ENCODE measurements at regions not wholly inside any gene's neighbourhood (a gene's known extent, or its start where the extent isn't known, plus 50 kb on each side); places are given as distances from the start of the nearest gene placed in this dataset.
"Not testable (repeated sequence)": the region's sequence is repeated elsewhere in the genome, so short reads cannot be mapped to it uniquely, and the experiment has no call there.

- no peak for DNase-seq (ENCODE audit: low read depth)
Observed at GRCh38 chr4:115229873-115230272, 116.5 kb upstream of the NDST4 start.

GRCh38 chr4:115228851-115229250 is 115.4 kb upstream of the NDST4 start:
- DNase-seq (ENCODE audit: low read depth): no peak

DNA sequence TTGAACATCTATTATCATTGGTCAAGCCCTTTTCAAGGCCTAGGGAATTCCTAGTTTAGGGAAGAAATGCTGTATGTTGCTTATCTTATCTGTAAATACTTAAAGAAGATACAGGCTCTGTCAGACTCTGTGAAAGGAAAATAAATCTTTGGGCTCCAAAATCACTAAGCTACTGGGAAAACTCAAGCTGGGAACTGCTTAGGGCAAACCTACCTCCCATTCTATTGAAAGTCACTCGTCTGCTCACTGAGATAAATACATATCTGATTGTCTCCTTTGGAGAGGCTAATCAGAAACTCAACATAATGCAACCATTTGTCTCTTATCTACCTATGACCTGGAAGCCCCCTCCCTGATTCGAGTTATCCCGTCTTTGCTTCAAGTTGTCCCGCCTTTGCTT is 108.6 kb upstream of the NDST4 start:
- no peak for DNase-seq (ENCODE audit: low read depth)

DNA sequence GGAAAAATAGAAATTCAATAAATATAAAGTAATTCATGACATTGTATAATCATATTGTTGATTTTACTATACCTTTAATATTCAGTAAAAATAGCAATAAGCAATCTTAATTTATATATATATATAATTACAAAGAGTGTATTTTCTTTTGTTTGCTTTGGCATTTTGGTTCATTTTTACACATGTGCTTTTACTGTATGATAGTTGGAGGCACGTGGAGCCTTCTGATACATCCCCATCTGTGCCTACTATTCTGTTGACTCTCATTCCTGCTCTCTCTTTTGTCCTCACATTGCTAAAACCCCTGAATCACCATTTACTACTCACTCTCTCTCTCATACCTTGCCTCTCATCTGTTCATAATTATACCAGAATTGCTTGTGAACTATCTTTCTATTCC is 106.4 kb upstream of the NDST4 start:
- no peak for DNase-seq (ENCODE audit: low read depth)

GRCh38 chr4:115219315-115219860 is 106.0 kb upstream of the NDST4 start:
- DNase-seq (ENCODE audit: low read depth): no peak

DNA sequence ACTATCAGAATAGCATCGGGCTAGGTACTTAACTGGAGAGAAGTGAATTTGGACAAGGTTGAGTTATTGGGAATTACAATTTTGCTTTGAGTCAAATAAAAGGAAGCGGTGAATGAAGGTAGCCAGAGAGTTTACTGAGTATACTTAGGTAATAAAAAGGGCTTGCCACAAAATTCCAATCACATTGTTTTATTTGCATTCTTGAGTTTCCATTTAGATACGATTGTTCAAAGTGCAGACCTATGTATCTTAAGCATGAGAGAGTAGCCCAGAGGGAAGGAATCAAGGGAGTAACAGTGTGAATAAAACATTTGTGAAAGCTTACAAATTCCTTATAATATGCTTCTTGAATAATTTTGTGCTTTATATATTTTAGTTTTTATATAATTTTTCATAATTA is 102.5 kb upstream of the NDST4 start:
- no peak for DNase-seq (ENCODE audit: low read depth)

DNA sequence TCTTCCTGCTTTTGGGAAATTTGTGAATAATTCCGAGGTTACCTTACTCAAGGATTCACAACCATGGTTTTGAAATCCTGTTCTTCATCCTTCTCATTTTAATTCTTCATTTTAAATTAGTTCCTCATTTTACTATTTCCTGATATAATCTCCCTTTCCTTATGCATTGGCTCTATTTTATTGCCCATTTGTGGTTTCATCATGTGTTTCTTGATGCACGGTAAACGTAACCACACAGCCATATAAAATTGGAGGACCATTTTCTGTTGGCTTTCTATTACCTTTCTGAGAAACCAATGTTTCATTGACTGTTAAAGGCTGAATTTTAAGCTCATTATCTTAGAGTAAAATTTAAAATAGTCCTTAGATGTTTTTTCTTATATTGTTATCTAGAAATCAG is 100.3 kb upstream of the NDST4 start:
- no peak for DNase-seq (ENCODE audit: low read depth)

- DNase-seq (ENCODE audit: low read depth): no peak
Observed at GRCh38 chr4:115201042-115201330, 87.6 kb upstream of the NDST4 start.

GRCh38 chr4:115200201-115201041 is 87.0 kb upstream of the NDST4 start:
- not testable (repeated sequence) for DNase-seq (ENCODE audit: low read depth)

DNA sequence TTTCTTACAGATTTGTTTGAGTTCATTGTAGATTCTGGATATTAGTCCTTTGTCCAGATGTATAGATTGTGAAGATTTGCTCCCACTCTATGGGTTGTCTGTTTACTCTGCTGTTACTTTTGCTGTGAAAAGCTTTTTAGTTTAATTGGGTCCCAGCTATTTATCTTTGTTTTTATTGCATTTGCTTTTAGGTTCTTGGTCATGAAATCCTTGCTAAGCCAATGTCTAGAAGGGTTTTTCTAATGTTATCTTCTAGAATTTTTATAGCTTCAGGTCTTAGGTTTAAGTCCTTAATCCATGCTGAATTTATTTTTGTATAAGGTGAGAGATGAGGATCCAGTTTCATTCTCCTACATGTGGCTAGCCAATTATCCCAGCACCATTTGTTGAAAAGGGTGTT is 81.2 kb upstream of the NDST4 start:
- not testable (repeated sequence) for DNase-seq (ENCODE audit: low read depth)

GRCh38 chr4:115190529-115190928 is 77.1 kb upstream of the NDST4 start:
- no peak for DNase-seq (ENCODE audit: low read depth)

GRCh38 chr4:115187136-115187535 is 73.7 kb upstream of the NDST4 start:
- DNase-seq (ENCODE audit: low read depth): no peak

DNA sequence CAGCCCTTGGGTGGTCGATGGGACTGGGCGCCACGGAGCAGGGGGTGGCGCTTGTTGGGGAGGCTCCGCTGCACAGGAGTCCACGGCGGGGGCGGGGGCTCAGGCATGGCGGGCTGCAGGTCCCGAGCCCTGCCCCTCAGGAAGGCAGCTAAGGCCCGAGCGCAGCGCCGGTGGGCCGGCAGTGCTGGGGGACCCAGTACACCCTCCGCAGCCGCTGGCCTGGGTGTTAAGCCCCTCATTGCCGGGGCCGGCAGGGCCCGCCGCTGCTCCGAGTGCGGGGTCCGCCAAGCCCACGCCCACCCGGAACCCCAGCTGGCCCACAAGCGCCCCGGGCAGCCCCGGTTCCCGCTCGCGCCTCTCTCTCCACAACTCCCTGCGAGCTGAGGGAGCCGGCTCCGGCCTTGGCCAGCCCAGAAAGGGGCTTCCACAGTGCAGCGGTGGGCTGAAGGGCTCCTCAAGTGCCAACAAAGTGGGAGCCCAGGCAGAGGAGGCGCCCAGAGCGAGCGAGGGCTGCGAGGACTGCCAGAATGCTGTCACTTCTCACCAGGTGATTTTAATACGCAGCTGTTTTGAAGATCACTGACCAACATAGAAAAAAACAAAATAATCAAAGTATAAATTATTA is 66.1 kb upstream of the NDST4 start:
- not testable (repeated sequence) for DNase-seq (ENCODE audit: low read depth)

DNA sequence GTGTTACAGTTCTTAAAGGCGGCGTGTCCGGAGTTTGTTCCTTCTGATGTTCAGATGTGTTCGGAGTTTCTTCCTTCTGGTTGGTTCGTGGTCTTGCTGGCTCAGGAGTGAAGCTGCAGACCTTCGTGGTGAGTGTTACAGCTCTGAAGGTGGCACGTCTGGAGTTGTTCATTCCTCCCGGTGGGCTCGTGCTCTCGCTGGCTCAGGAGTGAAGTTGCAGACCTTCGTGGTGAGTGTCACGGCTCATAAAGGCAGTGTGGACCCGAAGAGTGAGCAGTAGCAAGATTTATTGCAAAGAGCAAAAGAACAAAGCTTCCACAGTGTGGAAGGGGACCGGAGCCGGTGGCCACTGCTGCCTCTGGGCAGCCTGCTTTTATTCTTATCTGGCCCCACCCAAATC is 65.3 kb upstream of the NDST4 start:
- not testable (repeated sequence) for DNase-seq (ENCODE audit: low read depth)

GRCh38 chr4:115171220-115171619 is 57.8 kb upstream of the NDST4 start:
- DNase-seq (ENCODE audit: low read depth): no peak

DNA sequence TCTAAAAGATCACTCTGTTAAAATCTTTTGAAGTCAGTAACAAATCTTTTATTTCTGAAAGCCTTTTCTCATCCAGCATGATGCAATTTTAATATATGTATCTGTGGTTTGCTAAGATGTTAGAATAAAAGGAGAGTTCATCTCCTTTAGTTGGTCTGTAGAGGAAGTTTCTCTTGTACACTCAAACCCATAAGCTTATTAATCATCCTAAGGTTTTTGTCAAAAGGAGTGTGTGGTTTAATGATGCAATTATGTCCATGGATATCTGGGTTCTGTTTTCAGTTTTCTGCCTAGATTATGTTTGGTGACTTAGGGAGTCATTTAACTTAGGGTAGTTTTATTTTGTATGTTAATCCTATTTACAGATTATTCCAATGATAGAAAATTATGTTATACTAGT is 52.1 kb upstream of the NDST4 start:
- no peak for DNase-seq (ENCODE audit: low read depth)
